Adrenal gland (tissue), 5 donors: ENCODE measurements at regions not wholly inside any gene's neighbourhood (a gene's known extent, or its start where the extent isn't known, plus 50 kb on each side); places are given as distances from the start of the nearest gene placed in this dataset.

Experiments used
- CTCF ChIP-seq, 6 experiments: fragments of 450-650 bp in 4 of 6; fragments of 200-600 bp in 2 of 6; sonication (generic) in 1 of 6; IDR thresholded peaks; 1 replicate in 5 of 6; 2 replicates in 1 of 6; pipeline versions ENCODE4 v1.5.1 to v1.8.0; 2016 to 2021; ENCODE audit warnings: antibody characterized with exemption in 6 of 6, mild to moderate bottlenecking in 2 of 6, moderate library complexity in 1 of 6
- POLR2A ChIP-seq, 2 donors: fragments of 450-650 bp; IDR thresholded peaks; one replicate each; pipeline ENCODE4 v1.6.1; 2017; ENCODE audit warnings: antibody characterized with exemption in 2 of 2, mild to moderate bottlenecking in 2 of 2, moderate library complexity in 1 of 2
- donor health status: DM: no; HTN: no; CAD: no.

- TF ChIP-seq POLR2A (IDR thresholded peaks at IDR 0.05) (no peak), CTCF (IDR thresholded peaks at IDR 0.05) (no peak)
Measured at GRCh38 chr15:77557564-77557963, 75.1 kb downstream of the LINGO1 start.
